Stimulated activated CD4-positive, alpha-beta T cell treated with anti-CD3 and anti-CD28 coated beads, Interleukin-12 subunit alpha, Interleukin-12 subunit beta, amount 100 ng/mL, for 24 hours (primary cell): ENCODE measurements at regions not wholly inside any gene's neighbourhood (a gene's known extent, or its start where the extent isn't known, plus 50 kb on each side); places are given as distances from the start of the nearest gene placed in this dataset.
"Not testable (repeated sequence)": the region's sequence is repeated elsewhere in the genome, so short reads cannot be mapped to it uniquely, and the experiment has no call there.

Experiments used
- DNase-seq, 2 experiments: peaks; one replicate each; pipeline ENCODE4 v3.0.0-alpha.2; 2020; ENCODE audit warnings: low read depth in 2 of 2

DNA sequence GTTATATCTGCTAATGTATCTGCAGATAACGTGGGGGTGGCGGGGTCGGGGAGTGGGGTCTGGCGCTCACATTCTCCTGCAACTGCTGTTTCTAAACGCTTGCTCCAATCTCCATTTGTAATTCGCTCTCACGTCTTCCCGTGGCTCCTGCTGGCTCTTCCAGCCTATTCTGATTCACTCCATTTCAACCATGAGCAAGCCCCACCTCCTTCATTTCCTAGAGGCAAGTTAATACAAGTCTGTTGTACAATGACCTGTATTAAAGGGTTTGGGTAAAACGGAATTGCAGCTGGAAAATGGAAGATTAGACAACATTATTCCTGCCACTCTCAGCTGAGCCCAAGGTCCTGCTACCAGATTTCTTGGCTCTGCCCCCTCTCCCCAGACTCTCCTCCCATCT lies 132.3 kb downstream of the CSNK2A3 start:
- no peak for DNase-seq

GRCh38 chr11:11218629-11218986 lies 134.4 kb downstream of the CSNK2A3 start:
- DNase-seq = no peak

DNA sequence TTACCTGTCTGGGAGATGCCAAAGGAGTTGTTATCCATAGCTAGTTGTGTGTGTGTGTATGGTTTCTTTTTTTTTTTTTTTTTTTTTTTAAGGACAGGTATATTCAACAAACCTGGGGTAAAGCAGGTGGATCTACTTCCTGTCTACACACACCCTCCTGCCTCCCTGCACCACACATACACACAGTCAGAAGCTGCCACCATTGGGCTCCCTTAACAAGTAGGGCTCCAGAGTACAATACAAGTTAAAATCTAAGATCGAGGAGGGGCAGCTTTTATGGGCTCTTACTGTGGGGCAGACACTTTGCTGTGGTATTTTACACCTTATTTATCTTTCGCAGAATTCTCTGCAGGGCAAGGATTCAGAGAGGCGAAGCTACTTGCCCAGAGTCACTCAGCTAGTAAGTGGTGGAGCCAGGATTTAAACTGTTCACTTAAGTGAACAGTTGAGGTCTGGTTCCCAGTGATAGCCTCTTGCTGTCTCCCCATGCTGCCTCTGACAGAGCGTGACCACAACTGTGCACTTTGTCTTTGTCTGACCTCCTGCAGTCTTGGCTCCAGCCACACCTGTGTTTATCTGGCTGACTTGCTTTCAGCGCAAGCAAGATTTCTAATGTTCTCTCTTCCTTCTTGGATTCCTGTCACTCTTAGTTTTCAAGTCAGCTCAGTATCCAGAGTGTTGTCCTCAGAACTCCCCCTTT lies 135.0 kb downstream of the CSNK2A3 start:
- no peak for DNase-seq

GRCh38 chr11:11217289-11217928 lies 135.6 kb downstream of the CSNK2A3 start:
- no peak for DNase-seq

- no peak for DNase-seq
Observed at GRCh38 chr11:11215944-11216343, 137.1 kb downstream of the CSNK2A3 start.

DNA sequence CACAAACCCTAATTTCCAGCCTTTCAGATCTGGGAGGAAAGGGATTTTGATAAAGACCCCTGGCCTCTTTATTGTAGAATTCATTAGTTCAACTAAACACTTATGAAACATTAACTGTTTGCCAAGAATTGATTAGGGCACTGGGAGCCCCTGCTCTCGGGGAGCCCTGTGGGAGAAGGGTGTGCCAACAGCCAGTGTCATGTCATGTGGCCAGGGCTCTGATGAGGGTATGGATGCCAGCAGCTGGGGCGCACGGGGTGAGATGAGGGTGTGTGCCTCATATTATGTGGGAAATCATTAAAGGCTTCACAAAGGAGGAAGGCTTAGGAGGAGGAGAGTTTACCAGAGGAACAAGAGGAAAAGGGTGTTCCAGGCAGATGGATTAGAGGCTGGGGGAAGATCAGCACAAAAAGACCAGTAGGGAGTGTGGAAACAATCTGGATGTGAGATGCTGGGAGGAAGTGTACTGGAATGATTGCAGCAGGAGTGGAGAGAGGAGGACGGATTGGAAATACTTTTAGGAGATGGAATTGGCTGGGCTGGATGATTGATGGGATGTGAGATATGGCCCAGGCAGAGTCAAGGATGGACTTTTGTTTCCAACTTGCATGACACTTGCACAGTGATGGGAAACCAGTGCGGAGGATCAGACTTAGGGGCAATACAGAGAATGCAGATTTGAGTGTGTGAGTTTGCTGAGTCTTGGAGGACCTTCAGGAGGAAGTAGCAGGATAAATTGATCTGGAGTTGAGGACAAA lies 137.8 kb downstream of the CSNK2A3 start:
- DNase-seq = no peak

DNA sequence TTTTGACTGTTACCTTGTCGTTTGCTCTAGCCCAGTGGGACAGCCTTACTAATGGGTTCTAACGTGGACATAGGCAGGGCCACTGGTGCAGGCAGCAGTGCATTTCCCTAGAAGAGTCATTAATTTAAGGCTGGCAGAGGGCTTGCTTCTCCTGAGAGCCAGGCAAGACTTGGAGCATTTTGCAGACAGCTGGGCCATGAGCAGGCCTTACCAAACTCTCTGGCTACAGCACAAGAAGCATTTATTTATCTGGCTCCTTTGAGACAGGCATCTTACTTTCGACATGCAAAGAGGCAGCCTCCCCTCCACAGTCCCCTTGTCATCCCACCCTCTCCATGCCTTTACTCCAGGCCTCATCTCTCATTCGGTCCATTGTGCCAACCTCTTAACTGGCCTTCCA lies 139.9 kb downstream of the CSNK2A3 start:
- no peak for DNase-seq

GRCh38 chr11:11211888-11212287 lies 141.2 kb downstream of the CSNK2A3 start:
- no peak for DNase-seq

GRCh38 chr11:11211186-11211585 lies 141.9 kb downstream of the CSNK2A3 start:
- DNase-seq = no peak

- no peak for DNase-seq
Observed at GRCh38 chr11:11210446-11210845, 142.6 kb downstream of the CSNK2A3 start.

- DNase-seq = no peak
Observed at GRCh38 chr11:11209967-11210366, 143.1 kb downstream of the CSNK2A3 start.

DNA sequence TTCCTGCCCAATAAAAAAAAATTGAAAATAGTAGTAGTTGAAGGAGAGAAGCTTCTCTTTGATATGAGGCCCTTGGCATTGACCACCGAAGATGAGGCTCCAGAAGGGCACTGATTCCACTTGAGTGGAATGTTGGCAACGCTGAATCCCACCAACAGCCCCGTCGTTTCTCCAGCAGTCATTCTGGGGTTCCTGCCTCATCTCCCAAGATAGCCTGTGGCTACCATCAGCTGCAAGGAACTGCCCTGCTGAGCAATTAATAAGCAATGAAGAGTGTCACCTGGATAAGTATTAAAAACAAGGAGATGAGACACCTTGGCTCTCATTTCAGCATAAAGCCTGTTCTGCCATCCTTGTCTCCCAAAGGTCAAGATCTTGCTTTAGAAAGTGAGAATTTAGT lies 144.1 kb downstream of the CSNK2A3 start:
- no peak for DNase-seq

- DNase-seq = no peak
Observed at GRCh38 chr11:11207428-11207827, 145.6 kb downstream of the CSNK2A3 start.

DNA sequence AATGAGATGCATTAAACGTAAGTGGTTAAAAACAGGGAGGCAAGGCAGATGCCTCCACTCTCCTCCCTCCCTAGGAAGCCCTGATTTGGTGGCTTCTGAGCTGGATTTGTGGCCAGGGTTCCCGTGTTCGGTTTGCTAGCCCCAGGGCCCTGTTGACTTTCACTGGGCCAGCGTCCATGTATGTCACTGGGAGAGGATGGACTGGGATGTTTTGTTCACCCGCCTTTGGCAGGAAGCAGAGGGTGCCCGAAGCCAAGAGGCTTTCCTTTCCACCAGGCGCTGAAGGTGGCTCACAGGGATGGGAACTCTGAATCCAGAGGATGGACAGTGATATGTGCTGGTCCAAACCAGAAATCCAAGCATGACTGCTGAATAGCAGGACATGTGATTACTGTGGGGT lies 146.6 kb downstream of the CSNK2A3 start:
- no peak for DNase-seq

DNA sequence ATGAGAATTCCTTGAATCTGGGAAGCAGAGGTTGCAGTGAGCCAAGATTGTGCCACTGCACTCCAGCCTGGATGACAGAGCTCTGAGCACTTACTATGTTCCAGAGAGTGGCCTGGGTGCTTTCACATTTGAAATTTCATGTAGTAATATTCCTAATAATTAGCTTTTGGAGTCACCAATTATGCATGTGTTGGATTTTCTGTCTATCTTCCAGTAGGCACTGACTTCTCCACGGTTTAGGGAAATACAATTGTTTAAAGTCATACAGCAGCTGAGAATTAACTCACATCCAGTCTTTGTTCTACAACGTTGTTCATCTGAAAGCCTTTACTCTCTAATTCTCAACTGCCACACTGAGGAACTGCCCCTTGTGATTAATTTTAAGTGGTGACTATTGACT lies 150.2 kb downstream of the CSNK2A3 start:
- no peak for DNase-seq

DNA sequence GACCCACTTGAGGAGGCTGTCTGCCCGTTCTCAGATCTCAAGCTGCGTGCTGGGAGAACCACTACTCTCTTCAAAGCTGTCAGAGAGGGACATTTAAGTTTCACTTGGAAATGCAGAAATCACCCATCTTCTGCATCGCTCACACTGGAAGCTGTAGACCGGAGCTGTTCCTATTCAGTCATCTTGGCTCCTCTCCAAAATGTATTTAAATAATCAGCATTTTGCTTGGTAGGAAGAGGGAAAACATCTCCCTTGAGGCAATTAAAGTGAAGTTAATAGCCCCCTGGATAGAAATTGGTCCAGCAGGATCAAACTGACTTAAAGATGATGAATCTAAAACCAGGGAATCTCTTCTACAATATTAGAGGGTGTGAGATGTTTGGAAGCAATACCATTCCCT lies 151.7 kb downstream of the CSNK2A3 start:
- DNase-seq = not testable (repeated sequence)

- DNase-seq = no peak
Observed at GRCh38 chr11:11192541-11192940, 160.5 kb downstream of the CSNK2A3 start.

DNA sequence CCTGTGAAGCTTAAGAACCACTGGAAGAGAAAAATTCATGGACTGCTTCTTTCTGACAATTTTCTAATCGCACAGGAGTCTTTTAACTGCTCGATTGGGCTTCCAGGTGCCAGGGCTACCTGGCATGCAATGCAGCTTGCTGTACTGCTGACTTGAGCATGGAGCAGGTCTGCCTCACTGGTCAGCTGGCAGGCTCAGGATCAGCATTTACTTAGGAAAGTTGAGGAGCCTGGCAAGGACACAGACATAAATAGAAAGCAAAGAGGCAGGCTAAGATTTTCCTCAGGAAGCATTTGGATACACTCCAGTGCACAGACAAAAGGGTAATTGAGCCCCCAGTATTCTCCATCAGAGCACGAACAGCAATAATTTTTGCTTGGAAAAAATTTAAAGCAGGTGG lies 163.5 kb downstream of the CSNK2A3 start:
- DNase-seq = no peak

GRCh38 chr11:11186249-11186648 lies 166.8 kb downstream of the CSNK2A3 start:
- DNase-seq = no peak

GRCh38 chr11:11182261-11182660 lies 170.8 kb downstream of the CSNK2A3 start:
- no peak for DNase-seq

DNA sequence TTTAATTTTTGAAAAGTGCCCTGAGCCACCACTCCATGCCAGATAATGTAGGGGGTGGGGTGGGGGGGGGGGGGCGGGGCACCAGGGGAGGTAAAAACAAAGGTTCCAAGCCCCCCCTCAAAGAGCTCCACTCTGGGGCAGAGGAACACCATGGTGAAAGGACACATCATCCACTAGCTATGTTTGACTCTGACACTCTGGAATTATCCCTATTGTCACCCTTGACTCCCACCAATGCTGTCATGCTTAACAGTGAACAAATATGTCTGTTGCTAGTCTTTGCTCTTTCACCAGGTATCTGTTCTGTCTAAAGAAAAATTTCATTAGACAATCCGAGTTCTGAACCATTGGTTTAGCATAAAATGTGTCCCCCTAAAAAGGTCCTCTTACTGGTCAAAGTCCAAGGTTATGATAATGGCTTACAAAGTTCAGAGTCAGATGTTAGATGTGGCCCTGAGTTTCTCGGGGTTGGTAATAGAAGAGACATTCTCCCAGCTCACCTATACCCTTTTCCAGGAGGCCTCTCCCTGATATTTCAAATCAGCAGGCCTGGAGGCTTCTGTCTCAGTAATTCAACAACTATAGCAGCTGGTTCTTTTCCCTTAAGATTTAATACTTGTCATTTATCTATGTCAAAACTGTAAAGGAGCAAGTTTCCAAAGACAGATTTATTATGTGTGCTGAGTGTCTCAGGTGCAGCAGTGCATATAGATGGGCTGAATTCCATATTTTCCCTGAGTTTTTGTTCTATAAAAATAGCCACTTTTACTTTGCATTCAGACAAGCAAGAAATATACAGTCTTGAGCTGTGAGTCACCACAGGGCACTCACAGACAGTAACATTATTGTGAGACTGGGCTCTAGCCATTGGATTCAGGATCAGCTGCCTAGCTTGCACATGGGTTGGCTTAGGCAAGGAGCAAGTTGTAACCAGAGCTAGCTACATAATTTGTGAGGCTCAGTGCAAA lies 174.1 kb downstream of the CSNK2A3 start:
- no peak for DNase-seq
